ENCODE measurements at regions not wholly inside any gene's neighbourhood (a gene's known extent, or its start where the extent isn't known, plus 50 kb on each side); places are given as distances from the start of the nearest gene placed in this dataset.

GRCh38 chr5:136864960-136865359 lies 499.6 kb upstream of the TRPC7 start:
- no peaks in the 10 kb centered on the region for H3K36me3 ChIP-seq
- H3K27me3 ChIP-seq: no peaks in the 10 kb centered on the region
- no peak overlapping the region for H3K27ac ChIP-seq
- H3K4me1 ChIP-seq: no peaks in the 10 kb centered on the region
- no peak for TF ChIP-seq CTCF (IDR thresholded peaks at IDR 0.05)
- no peaks in the 10 kb centered on the region for H3K9me3 ChIP-seq
- DNase-seq (ENCODE audit: low spot score): no peak
- no peak overlapping the region for H3K4me3 ChIP-seq

- Histone ChIP-seq H3K27ac (no peak overlapping the region), H3K36me3 (no peaks in the 10 kb centered on the region), H3K9me3 (no peaks in the 10 kb centered on the region), H3K27me3 (no peaks in the 10 kb centered on the region), H3K4me1 (no peaks in the 10 kb centered on the region), H3K4me3 (no peak overlapping the region)
- no peak for DNase-seq (ENCODE audit: low spot score)
- no peak for TF ChIP-seq CTCF (IDR thresholded peaks at IDR 0.05)
These were observed 491.3 kb upstream of the TRPC7 start for GRCh38 chr5:136856648-136857047.

- no peaks in the 10 kb centered on the region for H3K4me1 ChIP-seq
- no peak overlapping the region for H3K27ac ChIP-seq
- H3K4me3 ChIP-seq: no peak overlapping the region
- DNase-seq (ENCODE audit: low spot score): no peak
- H3K27me3 ChIP-seq: no peaks in the 10 kb centered on the region
- H3K36me3 ChIP-seq: no peaks in the 10 kb centered on the region
- H3K9me3 ChIP-seq: peaks cover 0 to 11% of the 10 kb centered on the region in 2 donors
- TF ChIP-seq CTCF (IDR thresholded peaks at IDR 0.05): no peak
These were observed 488.6 kb upstream of the TRPC7 start for GRCh38 chr5:136853971-136854370.

GRCh38 chr5:136840601-136841000 lies 475.3 kb upstream of the TRPC7 start:
- Histone ChIP-seq H3K27ac (no peak overlapping the region), H3K9me3 (no peaks in the 10 kb centered on the region), H3K27me3 (no peaks in the 10 kb centered on the region), H3K36me3 (no peaks in the 10 kb centered on the region), H3K4me3 (no peak overlapping the region), H3K4me1 (no peaks in the 10 kb centered on the region)
- no peak for TF ChIP-seq CTCF (IDR thresholded peaks at IDR 0.05)
- DNase-seq (ENCODE audit: low spot score): no peak

GRCh38 chr5:136836093-136836492 lies 470.7 kb upstream of the TRPC7 start:
- H3K36me3 ChIP-seq: no peaks in the 10 kb centered on the region

More at GRCh38 chr5:136836093-136836492, 470.7 kb upstream of the TRPC7 start:
- Histone ChIP-seq H3K4me1 (no peaks in the 10 kb centered on the region), H3K9me3 (no peaks in the 10 kb centered on the region), H3K4me3 (no peak overlapping the region), H3K27ac (no peak overlapping the region), H3K27me3 (no peaks in the 10 kb centered on the region)
- TF ChIP-seq CTCF (IDR thresholded peaks at IDR 0.05): no peak
- no peak for DNase-seq (ENCODE audit: low spot score)

Measured in right atrium auricular region (tissue), 2 donors.